Sigmoid colon (tissue), 6 donors: ENCODE measurements at regions not wholly inside any gene's neighbourhood (a gene's known extent, or its start where the extent isn't known, plus 50 kb on each side); places are given as distances from the start of the nearest gene placed in this dataset.

Experiments used
- DNase-seq: peaks from one replicate; pipeline ENCODE4 v3.0.0-alpha.2; 2019
- H3K27ac ChIP-seq, 4 donors: fragments of 200-600 bp; sonication (generic); one replicate each; pipeline ENCODE4 v1.5.1; 2016 to 2019; ENCODE audit warnings: mild to moderate bottlenecking in 1 of 4
- H3K27me3 ChIP-seq, 3 donors: fragments of 200-600 bp; sonication (generic); one replicate each; pipeline ENCODE4 v1.5.1; 2019; ENCODE audit warnings: mild to moderate bottlenecking in 1 of 3
- H3K36me3 ChIP-seq, 4 donors: fragments of 200-600 bp; sonication (generic); one replicate each; pipeline ENCODE4 v1.5.1; 2016 to 2019
- H3K4me1 ChIP-seq, 4 donors: fragments of 200-600 bp; sonication (generic); one replicate each; pipeline ENCODE4 v1.5.1; 2017 to 2019
- H3K4me3 ChIP-seq, 4 donors: fragments of 200-600 bp; sonication (generic); one replicate each; pipeline ENCODE4 v1.5.1; 2017 to 2019; ENCODE audit warnings: mild to moderate bottlenecking in 2 of 4, moderate library complexity in 1 of 4
- H3K9me3 ChIP-seq, 4 donors: fragments of 200-600 bp in 3 of 4; sonication (generic) in 3 of 4; one replicate each; pipeline versions ENCODE4 v1.5.1 to v1.6.1; 2013 to 2019
- CTCF ChIP-seq, 4 experiments: fragments of 450-650 bp in 3 of 4; fragments of 200-600 bp in 1 of 4; IDR thresholded peaks; one replicate each; pipeline ENCODE4 v1.5.1; 2016 to 2019; ENCODE audit warnings: antibody characterized with exemption in 4 of 4, mild to moderate bottlenecking in 3 of 4, moderate library complexity in 2 of 4
- EP300 ChIP-seq, 4 donors: sonication (generic); formaldehyde crosslinking; IDR thresholded peaks; one replicate each; pipeline ENCODE4 v1.6.1; 2017; ENCODE audit warnings: antibody characterized with exemption in 4 of 4
- POLR2A ChIP-seq, 2 donors: fragments of 450-650 bp; IDR thresholded peaks; one replicate each; pipeline ENCODE4 v1.6.1; 2016; ENCODE audit warnings: antibody characterized with exemption in 2 of 2, mild to moderate bottlenecking in 2 of 2, moderate library complexity in 2 of 2
- POLR2AphosphoS5 ChIP-seq, 4 donors: sonication (generic); formaldehyde crosslinking; IDR thresholded peaks; one replicate each; pipeline ENCODE4 v1.6.1; 2017; ENCODE audit warnings: antibody characterized with exemption in 4 of 4
- WGBS, 2 donors: extraction: QIAGEN DNeasy Blood & Tissue Kit; methylation state at CpG; one replicate each; pipeline ENCODE4 v1.1.7; 2013; 5-methylcytosine and 5-hydroxymethylcytosine counted together
- intact Hi-C: fragments of 100-400 bp; cut with DNase I; formaldehyde crosslinking; loops from one replicate; pipeline ENCODE4 v1.15.1; 2023
- donor health status: healthy with polysubstance abuse.
- donor health status: healthy.

GRCh38 chr6:140236732-140237131 is 862.3 kb upstream of the CITED2 start:
- intact Hi-C loops: no loop called here
- H3K36me3 ChIP-seq: no peaks in the 10 kb centered on the region
- H3K4me1 ChIP-seq: no peaks in the 10 kb centered on the region
- H3K27me3 ChIP-seq: no peaks in the 10 kb centered on the region
- H3K9me3 ChIP-seq: peaks cover 0 to 4% (median 0%) of the 10 kb centered on the region in 4 donors
- no peak overlapping the region for H3K4me3 ChIP-seq
- DNase-seq: no peak
- no peak overlapping the region for H3K27ac ChIP-seq
- TF ChIP-seq CTCF (IDR thresholded peaks at IDR 0.05): no peak
- no peak for TF ChIP-seq POLR2A (IDR thresholded peaks at IDR 0.05)
- TF ChIP-seq EP300 (IDR thresholded peaks at IDR 0.05): no peak
- no peak for TF ChIP-seq POLR2AphosphoS5 (IDR thresholded peaks at IDR 0.05)
- 76 to 78% methylated on average over 3 of the region's 3 CpGs for WGBS, 2 donors

GRCh38 chr6:140230282-140230681 is 855.8 kb upstream of the CITED2 start:
- DNase-seq: no peak
- 51 to 67% methylated on average over 2 of the region's 2 CpGs for WGBS, 2 donors
- no peak for TF ChIP-seq CTCF (IDR thresholded peaks at IDR 0.05)
- TF ChIP-seq EP300 (IDR thresholded peaks at IDR 0.05): no peak
- TF ChIP-seq POLR2AphosphoS5 (IDR thresholded peaks at IDR 0.05): no peak
- no peak for TF ChIP-seq POLR2A (IDR thresholded peaks at IDR 0.05)
- Histone ChIP-seq H3K27ac (no peak overlapping the region), H3K4me1 (peaks cover 0 to 15% (median 0%) of the 10 kb centered on the region in 4 donors), H3K4me3 (no peak overlapping the region), H3K9me3 (peaks cover 0 to 4% (median 0%) of the 10 kb centered on the region in 4 donors), H3K27me3 (no peaks in the 10 kb centered on the region), H3K36me3 (no peaks in the 10 kb centered on the region)
- intact Hi-C loops: no loop called here

GRCh38 chr6:140228491-140228890 is 854.0 kb upstream of the CITED2 start:
- TF ChIP-seq CTCF (IDR thresholded peaks at IDR 0.05) (no peak), POLR2AphosphoS5 (IDR thresholded peaks at IDR 0.05) (no peak), EP300 (IDR thresholded peaks at IDR 0.05) (no peak), POLR2A (IDR thresholded peaks at IDR 0.05) (no peak)
- Histone ChIP-seq H3K4me1 (peaks cover 0 to 15% (median 0%) of the 10 kb centered on the region in 4 donors), H3K9me3 (no peaks in the 10 kb centered on the region), H3K27me3 (no peaks in the 10 kb centered on the region), H3K36me3 (no peaks in the 10 kb centered on the region), H3K4me3 (no peak overlapping the region), H3K27ac (no peak overlapping the region)
- WGBS, 2 donors: 93 to 94% methylated on average over 1 of the region's 1 CpG
- no peak for DNase-seq
- intact Hi-C loops: no loop called here

- intact Hi-C loops: no loop called here
- peaks cover 0 to 15% (median 0%) of the 10 kb centered on the region in 4 donors for H3K4me1 ChIP-seq
- H3K9me3 ChIP-seq: no peaks in the 10 kb centered on the region
- no peak overlapping the region for H3K27ac ChIP-seq
- H3K4me3 ChIP-seq: no peak overlapping the region
- DNase-seq: no peak
- TF ChIP-seq POLR2A (IDR thresholded peaks at IDR 0.05): no peak
- no peak for TF ChIP-seq EP300 (IDR thresholded peaks at IDR 0.05)
- H3K27me3 ChIP-seq: no peaks in the 10 kb centered on the region
- H3K36me3 ChIP-seq: no peaks in the 10 kb centered on the region
Measured at GRCh38 chr6:140226637-140227036, 852.2 kb upstream of the CITED2 start.

GRCh38 chr6:140225701-140226436 is 851.4 kb upstream of the CITED2 start:
- no peaks in the 10 kb centered on the region for H3K36me3 ChIP-seq
- no peak overlapping the region for H3K4me3 ChIP-seq
- H3K27me3 ChIP-seq: no peaks in the 10 kb centered on the region
- 59 to 76% methylated on average over 2 of the region's 2 CpGs for WGBS, 2 donors
- H3K4me1 ChIP-seq: peaks cover 0 to 15% (median 0%) of the 10 kb centered on the region in 4 donors
- DNase-seq: no peak
- H3K9me3 ChIP-seq: no peaks in the 10 kb centered on the region
- intact Hi-C loops: no loop called here
- H3K27ac ChIP-seq: no peak overlapping the region
- TF ChIP-seq EP300 (IDR thresholded peaks at IDR 0.05): no peak
- no peak for TF ChIP-seq CTCF (IDR thresholded peaks at IDR 0.05)
- TF ChIP-seq POLR2AphosphoS5 (IDR thresholded peaks at IDR 0.05): no peak
- TF ChIP-seq POLR2A (IDR thresholded peaks at IDR 0.05): no peak
